Stimulated activated CD8-positive, alpha-beta memory T cell treated with anti-CD3 and anti-CD28 coated beads, Interleukin-2, amount 100 ng/mL, for 1 hour (primary cell): ENCODE measurements at regions not wholly inside any gene's neighbourhood (a gene's known extent, or its start where the extent isn't known, plus 50 kb on each side); places are given as distances from the start of the nearest gene placed in this dataset.
"Not testable (repeated sequence)": the region's sequence is repeated elsewhere in the genome, so short reads cannot be mapped to it uniquely, and the experiment has no call there.

Experiments
- DNase-seq, 2 donors: peaks; one replicate each; pipeline ENCODE4 v3.0.0-alpha.2; 2020; ENCODE audit warnings: low read depth in 2 of 2

GRCh38 chr5:124025306-124025845 is 513.4 kb downstream of the CSNK1G3 start:
- DNase-seq, result no peak

DNA sequence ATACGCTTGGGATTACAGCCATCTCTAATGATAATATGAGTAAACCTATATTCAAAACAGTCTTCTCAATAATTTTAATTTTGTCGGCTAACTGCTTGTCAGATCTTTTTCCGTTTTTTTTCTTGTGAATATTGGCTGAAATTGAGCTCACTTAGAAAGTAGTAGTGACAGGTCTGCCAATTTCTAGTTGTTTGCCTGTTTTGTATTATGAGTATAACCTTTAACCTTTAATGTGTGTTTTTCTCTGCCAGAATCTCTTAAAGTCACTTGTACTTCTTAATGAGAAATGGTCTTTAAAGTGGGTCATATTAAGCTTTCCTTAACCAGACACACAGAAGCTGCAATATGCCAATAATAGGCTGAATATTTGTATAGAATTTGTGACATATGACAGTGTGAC is 511.0 kb downstream of the CSNK1G3 start:
- DNase-seq, result no peak

DNA sequence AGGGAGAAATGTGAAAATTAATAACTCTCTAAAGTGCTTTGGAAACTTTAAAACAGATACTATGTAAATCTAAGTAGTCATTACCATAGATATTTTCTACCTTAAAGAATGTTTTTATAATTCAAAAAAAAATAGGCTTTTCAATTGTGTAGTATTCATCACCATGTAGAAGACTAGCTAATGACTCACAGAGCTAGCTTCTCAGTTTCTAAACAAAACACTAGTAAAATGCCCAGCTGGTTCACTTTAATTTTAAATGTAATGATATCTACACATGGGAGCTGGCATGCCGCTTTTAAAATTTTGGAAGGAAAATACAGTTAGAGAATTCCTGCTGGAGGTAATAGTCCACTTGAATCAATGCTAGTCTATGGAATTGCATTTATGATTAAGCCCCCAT is 509.8 kb downstream of the CSNK1G3 start:
- no peak for DNase-seq

DNA sequence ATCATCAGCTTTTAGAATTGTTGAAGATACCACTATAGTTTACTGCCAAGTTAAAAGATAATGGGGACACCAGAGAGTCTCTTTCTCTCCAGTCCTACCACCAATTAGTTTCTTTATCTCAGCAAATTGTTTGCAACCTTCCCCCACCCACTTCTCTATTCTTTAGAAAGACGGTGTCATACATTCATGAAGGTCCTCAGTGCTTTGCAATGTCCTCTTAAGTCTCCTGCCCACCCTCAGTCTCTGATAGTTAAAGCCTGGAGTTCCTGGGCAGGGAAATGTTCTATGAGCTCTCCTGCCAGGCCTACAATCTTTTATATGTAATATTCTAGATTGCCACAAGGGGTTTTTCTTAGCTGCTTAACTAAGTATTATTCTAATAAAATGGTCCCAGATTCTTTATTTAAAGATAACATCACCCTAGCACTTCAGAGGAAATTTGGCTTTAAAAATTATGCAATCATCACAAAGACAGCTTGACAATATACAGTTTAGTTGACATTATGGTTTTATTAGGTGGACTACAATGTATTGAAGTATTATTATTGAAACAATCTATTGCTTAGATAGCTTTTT is 509.2 kb downstream of the CSNK1G3 start:
- no peak for DNase-seq

DNA sequence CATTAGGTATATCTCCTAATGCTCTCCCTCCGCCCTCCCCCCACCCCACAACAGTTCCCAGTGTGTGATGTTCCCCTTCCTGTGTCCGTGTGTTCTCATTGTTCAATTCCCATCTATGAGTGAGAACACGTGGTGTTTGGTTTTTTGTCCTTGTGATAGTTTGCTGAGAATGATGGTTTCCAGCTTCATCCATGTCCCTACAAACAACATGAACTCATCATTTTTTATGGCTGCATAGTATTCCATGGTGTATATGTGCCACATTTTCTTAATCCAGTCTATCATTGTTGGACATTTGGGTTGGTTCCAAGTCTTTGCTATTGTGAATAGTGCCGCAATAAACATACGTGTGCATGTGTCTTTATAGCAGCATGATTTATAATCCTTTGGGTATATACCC is 505.3 kb downstream of the CSNK1G3 start:
- not testable (repeated sequence) for DNase-seq

GRCh38 chr5:124007675-124008398 is 495.9 kb downstream of the CSNK1G3 start:
- DNase-seq, result no peak

GRCh38 chr5:124001036-124001615 is 489.1 kb downstream of the CSNK1G3 start:
- DNase-seq, result no peak

GRCh38 chr5:124000538-124000937 is 488.6 kb downstream of the CSNK1G3 start:
- no peak for DNase-seq

- DNase-seq, result no peak
These were observed 485.7 kb downstream of the CSNK1G3 start for GRCh38 chr5:123997462-123998215.

- no peak for DNase-seq
These were observed 485.1 kb downstream of the CSNK1G3 start for GRCh38 chr5:123997064-123997461.

- no peak for DNase-seq
These were observed 480.7 kb downstream of the CSNK1G3 start for GRCh38 chr5:123992641-123993040.

DNA sequence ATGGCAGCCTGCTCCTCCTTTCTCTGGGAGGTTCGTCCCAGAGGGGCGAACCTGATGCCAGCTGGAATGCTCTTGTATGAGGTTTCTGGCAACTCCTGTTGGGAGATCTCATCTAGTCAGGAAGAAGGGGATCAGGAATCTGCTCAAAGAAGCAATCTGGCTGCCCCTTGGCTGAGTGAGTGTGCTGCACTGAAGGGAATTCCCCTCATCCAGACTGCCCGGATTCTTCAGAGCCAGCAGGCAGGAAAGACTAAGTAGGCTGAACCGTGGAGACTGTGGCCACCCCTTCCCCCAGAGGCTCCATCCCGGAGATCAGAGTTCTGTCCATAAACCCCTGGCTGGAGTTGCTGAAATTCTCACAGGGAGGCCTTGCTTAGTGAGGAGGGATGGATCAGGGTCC is 476.0 kb downstream of the CSNK1G3 start:
- DNase-seq, result no peak

- no peak for DNase-seq
These were observed 464.5 kb downstream of the CSNK1G3 start for GRCh38 chr5:123976379-123977033.

DNA sequence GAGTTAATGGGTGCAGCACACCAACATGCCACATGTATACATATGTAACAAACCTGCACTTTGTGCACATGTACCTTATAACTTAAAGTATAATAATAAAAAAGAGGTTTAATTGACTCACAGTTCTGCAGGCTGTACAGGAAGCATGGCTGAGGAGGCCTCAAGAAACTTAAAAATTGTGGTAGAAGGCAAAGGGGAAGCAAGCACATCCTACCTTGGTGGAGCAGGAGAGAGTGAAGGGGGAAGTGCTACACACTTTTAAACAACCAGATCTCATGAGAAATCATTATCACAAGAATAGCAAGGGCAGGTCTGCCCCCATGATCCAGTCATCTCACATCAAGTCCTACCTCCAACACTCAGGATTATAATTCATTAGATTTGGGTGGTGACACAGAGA is 463.5 kb downstream of the CSNK1G3 start:
- DNase-seq, result not testable (repeated sequence)

GRCh38 chr5:123966781-123967180 is 454.8 kb downstream of the CSNK1G3 start:
- DNase-seq, result no peak

GRCh38 chr5:123965626-123966025 is 453.6 kb downstream of the CSNK1G3 start:
- no peak for DNase-seq

- no peak for DNase-seq
These were observed 452.9 kb downstream of the CSNK1G3 start for GRCh38 chr5:123964884-123965283.

DNA sequence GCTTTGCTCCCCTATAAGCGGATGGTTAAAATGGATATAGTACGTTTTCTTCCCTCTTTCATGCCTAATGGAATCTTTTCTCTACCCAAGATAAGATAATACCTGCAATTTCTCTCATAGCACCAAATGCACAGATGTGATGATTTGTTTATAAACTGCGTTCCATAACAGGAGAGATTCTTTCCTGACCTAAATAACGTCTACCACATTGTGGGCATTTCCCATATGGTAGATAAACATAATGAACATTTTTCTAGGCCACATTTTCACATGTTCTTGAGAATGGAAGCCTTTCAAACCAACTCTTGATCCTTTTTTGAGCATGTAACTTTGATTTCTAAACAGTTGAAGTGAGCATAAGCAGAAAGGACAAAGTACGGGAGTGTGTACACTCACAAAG is 448.5 kb downstream of the CSNK1G3 start:
- no peak for DNase-seq

GRCh38 chr5:123951582-123951977 is 439.6 kb downstream of the CSNK1G3 start:
- DNase-seq, result no peak

GRCh38 chr5:123950701-123951581 is 439.0 kb downstream of the CSNK1G3 start:
- no peak for DNase-seq
